HUES48 (cell line): ENCODE measurements at regions not wholly inside any gene's neighbourhood (a gene's known extent, or its start where the extent isn't known, plus 50 kb on each side); places are given as distances from the start of the nearest gene placed in this dataset.
"Not testable (repeated sequence)": the region's sequence is repeated elsewhere in the genome, so short reads cannot be mapped to it uniquely, and the experiment has no call there.

Experiments
- H3K27ac ChIP-seq: one replicate; pipeline ENCODE4 v1.7.0; 2013; ENCODE audit warnings: low read depth, low read length, inconsistent platforms
- H3K27me3 ChIP-seq: 2 replicates; pipeline ENCODE4 v1.6.1; 2013; ENCODE audit warnings: mild to moderate bottlenecking, low read length; ENCODE audit not compliant: control insufficient read depth, insufficient read depth
- H3K36me3 ChIP-seq: 2 replicates; pipeline ENCODE4 v1.6.1; 2013; ENCODE audit warnings: low read length; ENCODE audit not compliant: control insufficient read depth, insufficient read depth
- H3K4me1 ChIP-seq: 2 replicates; pipeline ENCODE4 v1.6.1; 2013; ENCODE audit warnings: mild to moderate bottlenecking, low read length; ENCODE audit not compliant: control insufficient read depth, insufficient read depth
- H3K4me3 ChIP-seq: 2 replicates; pipeline ENCODE4 v1.5.1; 2013; ENCODE audit warnings: mild to moderate bottlenecking, low read depth, low read length
- H3K9ac ChIP-seq: 2 replicates; pipeline ENCODE4 v1.6.1; 2013; ENCODE audit warnings: mild to moderate bottlenecking, low read depth, low read length, moderate library complexity
- H3K9me3 ChIP-seq: 2 replicates; pipeline ENCODE4 v1.6.1; 2013; ENCODE audit warnings: low read length; ENCODE audit not compliant: control insufficient read depth, insufficient read depth

DNA sequence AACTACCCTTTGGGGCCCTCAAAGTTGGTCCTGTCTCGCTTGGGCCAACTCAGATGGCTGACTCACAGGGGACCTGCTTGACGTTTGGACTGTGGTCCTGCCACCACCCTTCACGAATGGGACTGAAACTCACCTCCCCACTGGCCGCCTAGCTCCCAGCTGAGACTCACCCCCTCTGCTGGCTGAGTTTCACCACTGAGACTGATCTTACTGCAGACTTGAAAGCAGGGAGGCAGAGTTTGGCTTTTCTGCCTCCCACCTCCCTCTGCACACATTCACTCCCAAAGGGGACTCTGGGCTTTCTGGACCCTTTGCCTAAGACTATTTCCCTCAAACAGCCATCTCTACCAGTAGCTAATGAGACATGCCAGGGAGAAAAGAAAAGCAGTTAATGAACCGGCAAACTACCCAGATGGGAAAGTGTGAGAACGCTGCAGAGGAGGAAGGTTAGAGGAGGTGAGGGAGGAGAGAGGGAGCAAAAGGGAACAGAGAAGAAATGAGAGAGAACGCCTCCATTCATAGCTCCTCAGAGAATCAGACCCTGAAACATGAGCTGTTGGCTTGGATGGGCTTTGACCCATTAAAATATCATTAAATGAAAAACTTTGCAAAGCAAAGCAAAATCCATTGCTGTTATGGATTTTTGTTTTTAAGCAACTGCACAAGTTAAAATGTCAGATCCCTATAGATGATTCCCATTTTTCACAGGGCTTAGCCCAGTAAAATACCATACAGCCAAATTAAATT, 139.5 kb downstream of the SEPTIN14 start:
- H3K27ac ChIP-seq, H3K9ac ChIP-seq, H3K27me3 ChIP-seq, H3K4me1 ChIP-seq, H3K36me3 ChIP-seq, H3K9me3 ChIP-seq, H3K4me3 ChIP-seq: not testable (repeated sequence)

DNA sequence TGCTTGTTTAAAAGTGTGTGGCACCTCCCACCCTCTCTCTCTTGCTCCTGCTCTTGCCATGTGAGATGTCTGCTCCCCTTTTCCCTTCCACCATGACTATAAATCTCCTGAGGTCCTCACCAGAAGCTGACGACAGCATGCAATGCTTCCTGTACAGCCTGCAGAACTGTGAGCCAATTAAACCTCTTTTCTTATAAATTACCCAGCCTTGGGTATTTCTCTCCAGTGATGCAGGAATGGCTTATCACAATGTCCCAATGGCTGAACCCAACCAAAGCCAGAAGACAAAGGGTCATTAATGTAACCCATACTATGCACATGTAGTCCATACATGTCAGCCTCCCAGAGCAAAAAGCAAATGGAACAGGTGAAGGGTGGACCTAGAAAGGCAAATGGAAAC, 141.5 kb downstream of the SEPTIN14 start:
- H3K36me3 ChIP-seq, H3K9me3 ChIP-seq: not testable (repeated sequence)

DNA sequence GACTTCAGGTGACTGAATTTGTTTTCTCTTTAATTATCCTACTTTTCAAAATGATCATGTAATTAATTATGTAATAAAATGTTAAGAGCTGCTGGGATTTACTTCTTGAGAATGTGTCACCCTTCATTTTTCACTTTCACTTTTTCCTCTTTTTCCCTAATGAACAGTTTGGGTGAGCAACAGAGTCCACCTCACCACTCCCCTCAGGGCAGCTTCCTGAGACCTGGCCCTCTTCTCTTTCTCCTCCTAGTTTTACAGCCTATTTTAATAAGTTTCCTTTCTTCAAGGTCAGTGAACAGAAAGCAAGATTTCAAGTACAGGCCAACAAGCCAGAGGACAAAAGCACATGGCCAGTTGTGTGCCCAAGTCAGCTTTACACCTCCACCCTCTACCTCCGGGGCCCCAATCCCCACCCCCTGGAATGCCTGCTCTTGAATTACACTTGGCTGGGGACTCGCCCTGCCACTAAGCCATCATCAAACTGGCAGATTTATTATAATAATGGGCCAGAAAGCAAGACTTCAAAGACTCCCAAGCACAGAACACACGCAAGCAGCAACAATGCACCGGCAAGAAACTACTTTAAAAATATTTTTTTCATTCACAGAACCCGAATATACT, 143.1 kb upstream of the VOPP1 start:
- not testable (repeated sequence) for H3K27me3 ChIP-seq, H3K9ac ChIP-seq, H3K4me3 ChIP-seq, H3K9me3 ChIP-seq, H3K4me1 ChIP-seq, H3K36me3 ChIP-seq, H3K27ac ChIP-seq

More for the DNA sequence above, 141.5 kb downstream of the SEPTIN14 start:
- H3K4me1 ChIP-seq, H3K4me3 ChIP-seq, H3K27me3 ChIP-seq, H3K27ac ChIP-seq, H3K9ac ChIP-seq: not testable (repeated sequence)

DNA sequence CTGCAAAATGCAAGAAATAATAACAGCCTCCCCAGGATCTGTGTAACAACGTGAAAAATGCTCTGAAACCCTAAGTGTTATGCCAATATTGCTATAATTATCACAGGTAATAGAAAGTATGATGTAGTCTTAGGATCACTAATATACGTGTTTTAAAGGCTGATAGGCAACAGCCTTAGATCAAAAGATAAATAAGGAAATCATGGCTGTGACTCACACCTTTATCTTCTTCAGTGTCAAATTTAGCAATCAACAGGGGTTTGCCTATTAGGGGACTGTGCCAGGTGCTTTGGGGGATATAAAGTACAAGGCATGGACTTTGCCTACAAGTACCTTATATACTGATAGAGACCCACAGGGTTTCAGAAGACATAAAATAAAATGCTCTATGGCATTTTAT, 142.1 kb upstream of the VOPP1 start:
- H3K9ac ChIP-seq, H3K9me3 ChIP-seq, H3K4me1 ChIP-seq, H3K27me3 ChIP-seq, H3K27ac ChIP-seq, H3K36me3 ChIP-seq, H3K4me3 ChIP-seq: not testable (repeated sequence)

DNA sequence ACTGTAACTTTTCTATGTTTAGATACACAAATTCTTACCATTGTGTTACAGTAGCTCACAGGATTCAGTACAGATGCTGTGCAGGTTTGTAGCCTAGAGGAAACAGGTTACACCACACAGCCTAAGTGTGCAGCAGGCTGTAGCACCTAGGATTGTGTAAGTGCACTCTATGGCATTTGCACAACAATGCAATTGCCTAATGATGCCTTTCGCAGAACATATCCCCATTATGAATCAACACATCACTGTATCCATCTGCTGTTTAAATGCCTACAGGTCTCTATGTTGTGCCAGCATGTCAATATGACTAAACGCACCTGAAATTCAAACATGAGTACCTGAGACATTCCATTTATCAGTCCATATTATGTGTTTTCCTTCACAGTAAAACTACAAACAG, 138.0 kb upstream of the VOPP1 start:
- not testable (repeated sequence) for H3K36me3 ChIP-seq, H3K27me3 ChIP-seq, H3K27ac ChIP-seq, H3K4me1 ChIP-seq, H3K9me3 ChIP-seq, H3K4me3 ChIP-seq, H3K9ac ChIP-seq

DNA sequence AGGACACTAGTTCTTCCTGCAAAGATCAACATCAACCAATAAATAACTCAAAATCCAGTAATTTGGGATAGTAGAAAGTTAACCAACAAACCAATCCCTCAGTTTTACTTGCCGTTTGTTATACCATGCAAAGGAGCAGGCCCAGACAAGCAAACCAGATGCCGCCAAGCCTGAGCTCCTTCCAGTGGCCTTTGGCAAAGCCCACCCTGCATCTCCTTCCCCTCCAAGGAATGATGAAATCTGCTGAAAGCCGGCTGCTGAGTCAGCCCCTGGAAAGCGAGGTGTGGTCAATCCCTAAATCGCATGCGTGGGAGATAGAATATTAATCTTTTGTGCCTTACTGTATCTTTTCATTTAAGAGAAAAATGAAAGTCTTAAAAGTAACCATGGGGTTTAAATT, 135.7 kb upstream of the VOPP1 start:
- not testable (repeated sequence) for H3K4me1 ChIP-seq, H3K9me3 ChIP-seq, H3K27ac ChIP-seq, H3K9ac ChIP-seq, H3K27me3 ChIP-seq, H3K36me3 ChIP-seq, H3K4me3 ChIP-seq

DNA sequence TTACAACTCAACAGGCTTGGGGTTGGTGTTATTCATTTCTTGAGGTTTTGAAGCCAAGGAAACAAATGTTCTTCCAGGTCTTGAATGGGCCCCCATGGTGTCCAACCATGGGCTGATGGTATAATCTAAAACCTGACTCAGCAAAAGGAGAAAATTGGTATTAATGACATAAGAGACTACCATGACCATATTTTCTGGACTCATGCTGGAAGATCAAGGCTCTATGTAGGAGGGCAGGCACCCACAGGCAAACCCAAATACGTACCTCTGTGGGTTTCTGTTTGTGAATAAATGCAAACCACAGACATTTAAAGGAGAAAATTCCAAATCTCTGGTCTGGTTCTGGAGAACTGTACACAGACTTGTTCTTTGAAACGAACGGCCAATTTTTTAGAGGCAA, 135.1 kb upstream of the VOPP1 start:
- not testable (repeated sequence) for H3K36me3 ChIP-seq, H3K9ac ChIP-seq

DNA sequence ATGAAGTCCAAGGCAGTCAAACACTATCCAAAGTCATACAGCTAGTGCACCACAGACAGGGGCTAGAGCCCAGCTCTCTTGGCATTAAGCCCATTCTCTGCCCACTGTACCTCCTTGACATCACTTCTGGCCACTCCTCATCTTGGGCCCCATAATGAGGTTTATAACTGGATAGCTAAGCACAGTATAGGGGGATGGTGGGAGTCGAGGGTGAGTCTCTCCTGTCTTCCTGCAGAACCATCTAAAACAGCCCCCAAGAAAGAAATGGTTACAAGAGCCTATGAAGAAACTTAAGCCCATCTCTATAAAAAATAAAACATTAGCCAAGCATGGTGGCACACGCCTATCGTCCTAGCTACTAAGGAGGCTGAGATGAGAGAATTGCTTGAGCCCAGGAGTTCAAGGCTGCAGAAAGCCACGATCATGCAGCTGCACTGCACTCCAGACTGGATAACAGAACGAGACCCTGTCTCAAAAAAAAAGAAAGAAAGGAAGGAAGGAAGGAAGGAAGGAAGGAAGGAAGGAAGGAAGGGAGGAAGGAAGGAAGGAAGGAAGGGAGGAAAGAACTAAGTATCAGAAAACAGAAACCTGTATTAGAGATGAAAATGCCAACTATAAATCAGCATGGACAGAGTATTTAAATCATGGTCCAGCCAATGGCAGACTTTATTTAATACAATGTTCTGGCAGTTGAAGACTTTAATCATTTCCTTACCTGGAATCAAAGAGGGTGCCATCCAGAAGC, 134.3 kb upstream of the VOPP1 start:
- not testable (repeated sequence) for H3K9ac ChIP-seq, H3K9me3 ChIP-seq, H3K36me3 ChIP-seq, H3K27me3 ChIP-seq, H3K4me1 ChIP-seq, H3K4me3 ChIP-seq, H3K27ac ChIP-seq

More for the DNA sequence above, 135.1 kb upstream of the VOPP1 start:
- H3K27me3 ChIP-seq, H3K4me1 ChIP-seq, H3K9me3 ChIP-seq, H3K4me3 ChIP-seq, H3K27ac ChIP-seq: not testable (repeated sequence)

DNA sequence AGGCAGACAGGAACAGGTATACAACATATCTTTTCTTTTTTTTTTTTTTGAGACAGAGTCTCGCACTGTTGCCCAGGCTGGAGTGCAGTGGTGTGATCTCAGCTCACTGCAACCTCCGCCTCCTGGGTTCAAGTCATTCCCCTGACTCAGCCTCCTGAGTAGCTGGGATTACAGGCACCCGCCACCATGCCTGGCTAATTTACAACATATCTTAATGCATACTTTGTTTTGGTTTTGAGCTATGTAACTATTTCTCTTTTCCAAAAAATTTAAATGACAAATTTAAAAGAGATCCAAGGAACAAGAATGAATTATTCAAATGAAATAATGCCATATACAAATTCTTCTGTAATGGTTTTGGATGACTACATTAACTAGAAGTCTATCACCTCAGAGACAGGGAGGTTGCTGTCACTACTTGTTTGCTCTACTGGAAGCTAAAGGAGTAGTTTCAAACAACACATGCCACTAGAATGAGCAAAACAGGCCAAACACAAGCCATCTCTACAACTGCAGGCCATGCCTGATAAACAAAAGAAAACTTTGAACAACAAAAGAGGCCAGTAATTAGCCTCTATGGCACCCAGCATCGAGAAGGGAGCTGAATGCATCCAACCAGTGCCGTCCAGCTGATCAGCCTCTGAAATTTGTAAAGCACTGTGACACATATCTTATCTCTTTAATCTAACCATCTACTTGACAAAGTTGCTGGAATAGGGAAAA, 133.6 kb upstream of the VOPP1 start:
- H3K4me3 ChIP-seq, H3K9me3 ChIP-seq, H3K9ac ChIP-seq, H3K27ac ChIP-seq, H3K4me1 ChIP-seq, H3K27me3 ChIP-seq, H3K36me3 ChIP-seq: not testable (repeated sequence)

DNA sequence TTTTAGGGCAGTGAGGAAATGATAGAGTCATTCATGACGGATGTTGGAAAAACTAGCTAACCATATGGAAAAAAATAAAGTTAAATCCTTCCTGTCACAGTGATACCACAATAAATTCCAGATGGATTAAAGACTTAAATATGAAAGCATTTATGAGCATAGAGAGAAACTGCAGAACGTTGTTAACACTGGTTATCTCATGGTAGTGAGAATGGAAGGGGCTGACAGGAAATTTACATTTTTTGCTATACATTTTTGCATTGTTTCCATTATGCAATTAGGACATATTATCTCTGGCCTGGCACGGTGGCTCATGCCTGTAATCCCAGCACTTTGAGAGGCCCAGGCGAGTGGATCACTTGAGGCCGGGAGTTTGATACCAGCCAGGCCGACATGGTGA, 130.5 kb upstream of the VOPP1 start:
- not testable (repeated sequence) for H3K27me3 ChIP-seq, H3K4me3 ChIP-seq

DNA sequence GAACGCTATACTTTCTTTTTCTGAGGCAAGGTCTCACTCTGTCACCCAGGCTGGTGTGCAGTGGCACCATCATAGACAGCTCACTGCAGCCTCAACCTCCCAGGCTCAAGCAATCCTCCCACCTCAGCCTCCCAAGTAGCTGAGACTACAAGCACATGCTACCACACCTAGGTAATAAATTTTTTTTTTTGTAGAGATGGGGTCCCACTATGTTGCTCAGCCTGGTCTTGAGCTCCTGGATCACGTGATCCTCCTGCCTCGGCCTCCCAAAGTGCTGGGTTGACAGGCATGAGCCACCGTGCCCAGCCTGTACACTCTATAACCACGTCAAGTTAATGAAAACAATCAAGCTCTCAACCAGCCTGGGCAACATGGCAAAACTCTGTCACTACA, 127.1 kb upstream of the VOPP1 start:
- H3K9me3 ChIP-seq, H3K4me3 ChIP-seq, H3K9ac ChIP-seq, H3K36me3 ChIP-seq, H3K27me3 ChIP-seq, H3K27ac ChIP-seq, H3K4me1 ChIP-seq: not testable (repeated sequence)

More for the DNA sequence above, 130.5 kb upstream of the VOPP1 start:
- H3K9me3 ChIP-seq, H3K9ac ChIP-seq, H3K36me3 ChIP-seq, H3K4me1 ChIP-seq, H3K27ac ChIP-seq: not testable (repeated sequence)
